GM13977 (cell line): ENCODE measurements at regions not wholly inside any gene's neighbourhood (a gene's known extent, or its start where the extent isn't known, plus 50 kb on each side); places are given as distances from the start of the nearest gene placed in this dataset.
A peak's percentile ranks its signal among the peaks of the same experiment; 100 is the strongest.

Experiments
- DNase-seq: peaks from one replicate; pipeline ENCODE4 v3.0.0; 2012; ENCODE audit warnings: low spot score
- in situ Hi-C: fragments of 300-500 bp; cut with MboI; formaldehyde crosslinking; loops from one replicate; pipeline ENCODE4 v1.12.0; 2022; ENCODE audit warnings: low sequenced_read_pairs, low pct_unique_long_range_greater_than_20kb, mixed read lengths, inconsistent platforms; ENCODE audit not compliant: unreplicated experiment
- TF ChIP-seq, protein P1 (sequence below): IDR thresholded peaks from 2 replicates; pipeline ENCODE4 v1.5.1; 2012; ENCODE audit warnings: mild to moderate bottlenecking, control low read depth; ENCODE audit not compliant: insufficient read depth; ENCODE audit errors: extremely low read depth, missing control alignments

DNA sequence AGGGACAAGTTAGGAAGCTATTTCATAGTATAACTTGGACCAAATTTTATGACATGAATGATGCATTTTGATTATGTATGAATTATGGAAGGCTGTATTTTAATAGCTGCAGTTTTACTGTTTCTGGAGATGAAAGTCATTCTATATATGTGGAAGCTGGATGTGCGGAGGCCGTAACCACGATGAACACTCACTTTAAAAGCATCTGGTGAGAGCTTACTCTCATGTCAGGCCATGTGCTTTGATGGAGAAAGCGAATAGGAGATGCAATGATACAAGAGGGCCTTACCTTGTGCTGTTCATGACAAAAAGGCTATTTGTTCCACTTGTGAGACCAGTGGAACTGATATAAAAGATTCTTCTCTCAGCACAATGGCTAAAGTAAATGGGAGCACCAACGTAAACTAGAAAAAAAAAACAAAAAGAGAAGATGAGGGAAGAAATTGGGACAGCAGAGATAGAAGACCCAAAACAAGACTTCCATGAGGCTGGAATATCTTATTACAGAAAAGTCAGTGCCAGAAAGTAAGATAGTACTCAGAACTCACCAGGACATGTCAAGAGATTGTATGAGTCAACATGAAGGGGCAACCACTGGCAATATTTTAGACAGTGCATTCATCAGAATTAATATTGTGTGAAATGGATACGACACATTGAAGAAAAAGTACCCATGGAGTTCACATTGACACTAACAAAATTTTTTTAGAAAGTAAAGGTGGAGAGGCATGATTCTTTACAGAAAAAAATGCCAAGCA is 63.3 kb upstream of the GAB1 start:
- TF ChIP-seq, protein P1, sequence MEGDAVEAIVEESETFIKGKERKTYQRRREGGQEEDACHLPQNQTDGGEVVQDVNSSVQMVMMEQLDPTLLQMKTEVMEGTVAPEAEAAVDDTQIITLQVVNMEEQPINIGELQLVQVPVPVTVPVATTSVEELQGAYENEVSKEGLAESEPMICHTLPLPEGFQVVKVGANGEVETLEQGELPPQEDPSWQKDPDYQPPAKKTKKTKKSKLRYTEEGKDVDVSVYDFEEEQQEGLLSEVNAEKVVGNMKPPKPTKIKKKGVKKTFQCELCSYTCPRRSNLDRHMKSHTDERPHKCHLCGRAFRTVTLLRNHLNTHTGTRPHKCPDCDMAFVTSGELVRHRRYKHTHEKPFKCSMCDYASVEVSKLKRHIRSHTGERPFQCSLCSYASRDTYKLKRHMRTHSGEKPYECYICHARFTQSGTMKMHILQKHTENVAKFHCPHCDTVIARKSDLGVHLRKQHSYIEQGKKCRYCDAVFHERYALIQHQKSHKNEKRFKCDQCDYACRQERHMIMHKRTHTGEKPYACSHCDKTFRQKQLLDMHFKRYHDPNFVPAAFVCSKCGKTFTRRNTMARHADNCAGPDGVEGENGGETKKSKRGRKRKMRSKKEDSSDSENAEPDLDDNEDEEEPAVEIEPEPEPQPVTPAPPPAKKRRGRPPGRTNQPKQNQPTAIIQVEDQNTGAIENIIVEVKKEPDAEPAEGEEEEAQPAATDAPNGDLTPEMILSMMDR = no peak
- in situ Hi-C loops = no loop called here
- DNase-seq = no peak

DNA sequence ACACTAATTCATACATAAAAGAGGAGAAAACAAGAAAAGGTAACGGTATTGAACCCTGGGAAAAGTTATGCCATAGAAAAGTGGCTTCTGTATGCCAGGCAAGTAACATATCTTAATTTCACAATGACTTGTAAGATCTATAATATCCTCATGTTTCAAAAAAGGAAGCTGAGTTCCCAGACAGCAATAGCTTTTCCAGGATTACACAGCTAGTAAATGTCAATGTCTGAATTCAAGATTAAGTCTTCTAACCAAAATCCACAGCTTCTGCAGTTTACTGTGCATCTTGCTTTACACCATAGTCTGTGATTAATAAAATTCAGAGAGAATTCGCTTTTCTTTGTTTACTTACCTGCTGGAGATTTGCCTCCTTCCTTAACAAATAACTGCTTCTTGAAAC is 55.8 kb upstream of the GAB1 start:
- no peak for DNase-seq
- TF ChIP-seq, protein P1 = no peak
- in situ Hi-C loops = no loop called here

DNA sequence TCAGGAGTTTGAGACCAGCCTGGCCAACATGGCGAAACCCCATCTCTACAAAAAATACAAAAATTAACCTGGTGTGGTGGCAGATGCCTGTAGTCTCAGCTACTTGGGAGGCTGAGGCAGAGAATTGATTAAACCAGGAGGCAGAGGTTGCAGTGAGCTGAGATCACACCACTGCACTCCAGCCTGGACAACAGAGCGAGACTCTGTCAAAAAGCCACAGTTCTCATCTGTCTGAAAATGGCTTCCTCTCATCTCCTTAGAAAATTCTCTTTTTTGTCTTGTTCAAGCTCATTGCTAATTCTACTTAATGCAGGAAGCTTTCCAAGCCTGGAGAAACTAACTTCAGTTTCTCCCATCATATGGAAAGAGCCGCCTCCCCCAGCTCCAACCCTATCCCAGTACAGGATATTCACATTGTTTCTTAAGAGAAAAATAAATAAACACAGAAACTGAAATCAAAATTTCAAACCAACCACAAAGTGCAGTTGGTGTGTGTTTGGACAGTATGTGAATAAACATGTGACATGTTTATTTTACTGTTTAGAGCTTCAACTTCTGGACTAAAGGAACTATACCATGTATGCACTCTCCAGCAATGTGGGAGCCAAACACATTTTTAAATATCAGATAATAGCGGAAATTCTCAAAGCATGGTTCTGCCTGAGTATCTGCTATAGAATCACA is 55.0 kb upstream of the GAB1 start:
- TF ChIP-seq, protein P1 = no peak
- peak; percentile 15 for DNase-seq

DNA sequence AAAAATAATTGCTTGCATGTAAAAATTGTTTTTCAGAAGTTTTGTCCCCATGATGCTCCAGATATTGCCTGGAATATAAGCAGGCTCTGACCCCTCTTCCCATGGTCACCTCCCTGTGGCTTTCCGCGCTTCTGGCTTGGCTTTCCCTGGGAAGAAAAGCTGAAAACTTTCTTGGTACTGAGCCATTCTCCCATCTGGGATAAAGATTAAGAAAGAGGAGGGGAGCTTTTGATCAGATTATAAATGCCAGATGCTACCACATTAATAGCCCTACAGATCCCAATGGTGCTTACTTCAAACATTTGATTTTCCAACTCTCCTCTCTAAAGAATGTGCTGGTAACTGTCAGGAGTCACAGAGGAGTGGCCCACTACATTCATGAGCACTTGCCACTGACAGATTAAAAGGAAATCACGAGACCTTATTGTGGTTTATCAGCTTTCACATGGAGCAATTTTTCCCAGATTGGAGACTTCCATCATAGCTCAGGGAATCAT is 54.4 kb upstream of the GAB1 start:
- no peak for DNase-seq
- in situ Hi-C loops = no loop called here
- TF ChIP-seq, protein P1 = no peak

More for the DNA sequence above, 55.0 kb upstream of the GAB1 start:
- in situ Hi-C loops = no loop called here

DNA sequence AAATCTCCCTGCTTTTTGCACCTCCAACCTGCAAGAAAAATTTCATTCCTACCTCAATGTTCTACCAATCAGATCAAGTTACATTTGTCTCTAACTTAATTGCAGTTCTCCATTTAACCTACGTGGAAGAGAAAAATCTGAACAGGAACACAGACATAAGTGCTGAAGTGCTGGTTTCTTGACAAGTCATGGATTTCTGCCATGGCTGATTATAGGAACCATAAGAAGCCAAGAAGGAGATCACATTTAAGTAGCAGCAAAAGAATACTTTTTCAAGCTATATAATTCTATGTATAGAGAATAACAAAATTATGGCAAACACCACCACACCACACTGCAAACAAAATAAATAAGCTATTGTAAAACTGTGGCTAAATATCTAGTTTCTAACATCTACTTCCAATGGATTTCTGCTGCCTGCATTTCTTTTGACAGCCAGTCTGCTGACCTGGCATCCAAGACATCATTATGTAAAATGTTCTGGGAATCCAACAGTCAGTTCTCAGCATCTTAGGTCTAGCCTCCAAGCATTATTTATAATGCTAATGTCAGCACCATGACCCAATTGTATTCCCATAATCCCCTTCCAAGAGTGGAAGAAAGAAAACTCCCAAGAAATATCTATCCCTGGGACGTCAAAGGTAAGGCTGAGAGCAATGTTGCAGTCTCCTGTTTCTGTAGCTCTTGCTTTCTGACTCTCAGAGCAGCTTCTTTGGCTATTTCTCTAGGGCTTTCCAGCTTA is 50.8 kb upstream of the GAB1 start:
- DNase-seq = no peak
- TF ChIP-seq, protein P1 = no peak
- in situ Hi-C loops = no loop called here
